Colon (tissue), 2 donors: ENCODE measurements at regions not wholly inside any gene's neighbourhood (a gene's known extent, or its start where the extent isn't known, plus 50 kb on each side); places are given as distances from the start of the nearest gene placed in this dataset.

Experiments
- FAIRE-seq: peaks from 2 replicates; lab custom pipeline; 2012; peaks lifted over from hg19 to GRCh38; lab: Jason Lieb, UNC
- donor health status: control.
- donor health status: control.

DNA sequence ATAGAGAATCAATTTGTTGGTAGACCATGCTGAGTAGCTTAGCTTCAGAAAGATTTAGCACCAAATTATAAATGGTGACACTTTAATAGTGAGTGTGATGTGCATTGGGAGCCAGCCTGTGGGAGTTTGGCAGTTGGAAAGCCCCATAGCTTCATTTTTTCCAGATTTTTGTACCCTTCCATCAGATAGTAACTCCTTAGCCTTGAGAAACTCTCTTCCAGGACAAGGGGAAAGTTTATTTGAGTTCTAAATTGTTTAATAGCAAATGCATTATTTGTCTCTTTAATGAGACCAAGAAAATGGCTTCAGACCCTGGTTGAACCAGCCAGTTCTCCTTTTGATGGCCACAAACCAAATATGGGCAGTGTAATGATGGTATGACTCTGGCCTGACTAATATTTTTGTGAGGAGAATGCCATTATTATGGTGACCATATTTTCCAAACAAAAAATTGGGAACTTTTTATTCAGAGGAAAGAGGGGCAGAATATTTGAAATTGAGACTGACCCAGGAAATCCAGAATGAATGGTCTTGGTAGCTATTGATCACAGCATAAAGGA, 49.8 kb downstream of the PLCE1 start:
- FAIRE-seq, result no peak

- FAIRE-seq, result no peak
These were observed 52.4 kb downstream of the PLCE1 start for GRCh38 chr10:94046098-94046497.

GRCh38 chr10:94047293-94047692, 53.6 kb downstream of the PLCE1 start:
- no peak for FAIRE-seq

- FAIRE-seq, result no peak
These were observed 56.2 kb downstream of the PLCE1 start for GRCh38 chr10:94049911-94050310.

DNA sequence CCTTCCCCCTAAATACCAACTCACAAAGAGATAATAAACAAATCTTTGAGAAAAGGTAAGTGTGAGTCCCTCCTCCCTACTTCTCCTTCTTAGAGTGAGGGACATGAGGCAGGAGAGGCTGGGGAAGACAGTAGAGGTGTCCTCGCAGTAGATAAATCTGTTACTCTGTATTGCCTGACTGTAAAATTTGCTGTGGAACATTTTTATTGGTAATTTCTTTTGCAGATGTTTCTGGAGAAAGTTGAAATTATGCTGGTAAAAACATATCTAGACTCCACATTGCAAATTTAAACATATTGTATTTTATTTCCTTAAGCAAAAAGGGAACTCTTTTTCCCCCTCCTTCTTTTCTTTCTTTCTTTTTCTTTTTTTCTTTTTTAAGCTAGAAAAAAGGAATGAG, 58.5 kb downstream of the PLCE1 start:
- no peak for FAIRE-seq

GRCh38 chr10:94052866-94053791, 59.4 kb downstream of the PLCE1 start:
- FAIRE-seq, result no peak

DNA sequence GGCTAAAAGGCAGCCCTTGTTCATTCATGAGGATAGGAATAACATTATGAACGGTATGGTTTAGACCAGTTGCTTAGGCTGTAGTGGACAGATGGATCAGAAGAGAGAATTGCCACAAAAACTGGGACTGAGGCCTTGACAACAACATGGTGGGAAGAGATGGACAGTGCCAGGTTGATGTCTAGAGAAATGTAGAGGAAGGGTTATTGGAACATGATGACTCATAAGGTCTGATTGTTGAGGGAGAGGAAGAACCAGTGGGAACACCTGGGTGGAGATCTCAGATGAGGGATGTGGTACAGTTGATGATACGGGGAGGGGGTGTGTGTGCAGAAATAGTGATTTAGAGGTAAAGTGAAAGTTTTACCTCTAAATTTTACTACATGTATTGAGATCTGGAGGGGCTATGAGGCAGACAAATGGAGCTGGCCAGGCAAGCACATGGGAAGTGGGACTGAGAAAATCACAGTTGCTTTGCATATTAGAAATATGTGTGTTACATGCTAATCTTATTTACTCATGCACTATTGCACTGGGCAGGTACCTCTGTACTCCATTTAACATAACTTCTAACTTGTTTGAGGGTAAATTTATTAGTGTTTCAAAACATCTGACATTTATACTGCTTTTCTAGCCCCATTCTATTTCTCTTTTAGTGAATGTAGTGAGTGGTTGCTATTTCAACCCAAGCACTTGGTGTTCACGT, 65.6 kb downstream of the PLCE1 start:
- no peak for FAIRE-seq

GRCh38 chr10:94061026-94061425, 67.3 kb downstream of the PLCE1 start:
- FAIRE-seq, result no peak

- no peak for FAIRE-seq
These were observed 68.9 kb downstream of the PLCE1 start for GRCh38 chr10:94062611-94063010.

- FAIRE-seq, result no peak
These were observed 71.6 kb downstream of the PLCE1 start for GRCh38 chr10:94065362-94065761.

DNA sequence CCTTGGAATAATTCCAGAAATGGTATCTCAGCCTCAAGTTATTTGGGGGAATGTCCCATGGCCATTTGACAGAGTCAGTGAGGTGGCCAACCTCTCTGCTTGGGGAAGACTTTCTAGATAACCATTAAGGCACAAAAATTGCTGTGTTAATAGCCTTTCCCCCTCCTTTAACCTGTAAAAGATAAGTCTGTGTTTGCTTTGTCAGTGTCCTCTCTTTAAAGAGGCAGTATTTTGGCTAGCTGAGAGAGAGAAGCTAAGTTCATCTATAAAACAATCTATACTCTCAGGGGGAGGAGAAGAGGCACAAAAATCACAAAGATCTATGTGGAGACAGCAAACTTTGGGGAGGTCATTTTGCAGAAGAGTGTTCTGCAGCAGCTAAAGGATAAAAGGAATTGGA, 72.1 kb downstream of the PLCE1 start:
- no peak for FAIRE-seq

- FAIRE-seq, result no peak
These were observed 72.7 kb downstream of the PLCE1 start for GRCh38 chr10:94066411-94066810.

- no peak for FAIRE-seq
These were observed 76.2 kb downstream of the PLCE1 start for GRCh38 chr10:94069884-94070283.

- FAIRE-seq, result no peak
These were observed 80.7 kb downstream of the PLCE1 start for GRCh38 chr10:94074462-94074861.

DNA sequence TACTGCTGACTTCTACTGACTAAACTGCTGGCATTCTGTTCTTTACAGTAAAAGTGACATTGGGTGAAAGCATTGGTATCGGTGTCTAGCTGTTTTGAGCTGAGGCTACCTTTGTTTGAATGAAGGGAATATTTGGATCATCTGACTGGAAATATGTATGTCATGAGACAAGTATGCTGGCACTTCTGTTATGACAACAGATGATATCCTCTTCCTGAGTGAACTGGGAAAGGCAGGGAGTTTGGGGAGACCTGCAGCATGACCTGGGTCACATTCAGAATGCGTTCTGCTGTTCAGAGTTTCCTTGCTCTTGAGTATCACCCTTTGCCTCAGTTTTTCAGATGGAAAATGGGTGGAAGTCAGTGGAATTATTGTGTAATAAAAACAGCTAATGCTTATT, 81.8 kb downstream of the PLCE1 start:
- no peak for FAIRE-seq

- FAIRE-seq, result no peak
These were observed 82.7 kb downstream of the PLCE1 start for GRCh38 chr10:94076325-94076841.

GRCh38 chr10:94077042-94077441, 83.3 kb downstream of the PLCE1 start:
- no peak for FAIRE-seq

DNA sequence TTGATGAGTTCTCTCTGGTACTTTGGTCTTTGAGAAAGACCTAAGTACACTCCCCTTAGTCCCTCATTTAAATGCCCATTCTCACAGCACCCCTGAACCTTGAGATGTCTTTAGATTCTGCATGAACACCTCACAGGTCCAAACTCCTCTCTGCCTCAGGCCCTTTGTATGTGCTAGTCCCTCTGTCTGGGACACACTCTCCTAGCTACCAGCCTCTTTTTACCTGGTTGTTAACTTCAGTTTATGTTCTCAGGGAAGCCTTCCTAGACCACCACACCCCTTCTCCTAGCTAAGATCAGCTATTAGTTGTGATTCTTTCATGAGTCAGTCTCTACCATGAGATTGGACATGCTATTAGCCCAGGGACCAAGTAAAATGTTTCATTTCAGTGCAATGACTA, 86.4 kb downstream of the PLCE1 start:
- FAIRE-seq, result no peak

DNA sequence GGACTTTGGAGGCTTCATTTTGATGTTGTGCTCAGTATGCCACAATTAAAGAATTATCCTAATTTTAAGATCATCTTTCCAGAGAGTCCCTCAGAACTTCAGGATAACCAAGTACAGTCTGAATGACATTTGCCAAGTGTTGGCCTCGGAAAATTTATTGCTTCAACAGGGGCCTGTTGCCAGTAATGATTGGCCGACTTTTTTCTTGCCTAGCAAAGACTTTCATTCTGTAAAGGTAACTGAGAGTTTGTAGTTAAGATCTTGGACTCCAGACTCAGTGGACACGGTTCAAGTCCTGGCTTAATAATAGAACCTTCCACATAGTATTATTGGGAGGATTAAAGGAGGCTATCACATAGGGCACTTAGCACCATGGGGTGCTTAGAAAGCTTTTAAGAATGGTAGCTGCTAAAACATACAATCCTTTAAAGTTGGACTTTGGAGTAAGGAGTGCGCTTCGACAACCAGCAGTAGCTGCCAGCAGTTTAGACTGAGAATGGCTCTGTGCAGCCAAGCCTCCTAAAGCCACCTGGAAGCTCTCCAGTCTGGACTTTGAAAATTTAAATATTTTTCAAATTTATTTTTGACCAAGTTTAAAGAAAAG, 90.0 kb downstream of the PLCE1 start:
- no peak for FAIRE-seq

- FAIRE-seq, result no peak
These were observed 90.6 kb downstream of the PLCE1 start for GRCh38 chr10:94084344-94084743.

- FAIRE-seq, result no peak
These were observed 91.6 kb downstream of the PLCE1 start for GRCh38 chr10:94085288-94085687.

DNA sequence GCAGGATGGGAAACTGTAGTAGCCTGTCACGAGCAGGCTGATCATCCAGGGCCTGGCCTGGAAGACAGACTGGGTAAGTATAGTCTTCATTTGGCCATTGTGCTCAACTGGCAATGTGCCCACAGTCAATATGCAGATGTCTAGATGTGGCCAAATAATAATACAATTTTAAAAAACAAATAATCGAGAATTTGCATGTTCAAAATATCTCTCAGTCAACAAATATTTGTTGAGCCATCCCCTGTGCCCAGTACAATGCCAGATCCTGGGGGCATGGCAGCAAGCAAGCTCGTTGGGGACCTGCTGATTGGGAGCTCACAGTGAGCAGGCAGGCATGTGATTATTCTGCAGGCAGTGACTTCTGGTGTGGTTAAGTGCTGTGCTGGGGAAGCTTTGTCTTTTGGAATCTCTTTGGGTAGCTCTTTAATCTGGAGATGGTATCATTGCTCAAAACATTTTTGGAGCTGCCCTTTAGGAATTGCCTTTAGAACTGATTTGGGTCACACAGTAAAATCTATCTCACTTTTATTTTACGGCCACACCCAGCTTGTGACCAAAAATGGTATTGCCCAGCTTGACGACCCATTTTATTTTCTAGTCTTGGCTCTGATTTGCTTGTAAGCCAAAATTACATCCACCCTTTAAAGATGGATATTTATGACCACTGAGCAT, 92.2 kb downstream of the PLCE1 start:
- FAIRE-seq, result no peak
